Stimulated activated CD8-positive, alpha-beta memory T cell treated with anti-CD3 and anti-CD28 coated beads, Interleukin-4, amount 100 ng/mL, for 4 hours (primary cell): ENCODE measurements at regions not wholly inside any gene's neighbourhood (a gene's known extent, or its start where the extent isn't known, plus 50 kb on each side); places are given as distances from the start of the nearest gene placed in this dataset.
"Not testable (repeated sequence)": the region's sequence is repeated elsewhere in the genome, so short reads cannot be mapped to it uniquely, and the experiment has no call there.

Source experiments
- DNase-seq, 2 donors: peaks; one replicate each; pipeline ENCODE4 v3.0.0-alpha.2; 2020; ENCODE audit warnings: low read depth in 2 of 2, low spot score in 1 of 2

GRCh38 chr5:154702477-154702876 is 52.7 kb upstream of the LARP1 start:
- DNase-seq, result no peak

GRCh38 chr5:154701725-154702124 is 53.5 kb upstream of the LARP1 start:
- DNase-seq, result not testable (repeated sequence)

- DNase-seq, result no peak
These were observed 54.0 kb upstream of the LARP1 start for GRCh38 chr5:154701181-154701580.

GRCh38 chr5:154700289-154700928 is 54.8 kb upstream of the LARP1 start:
- not testable (repeated sequence) for DNase-seq

- no peak for DNase-seq
These were observed 56.4 kb upstream of the LARP1 start for GRCh38 chr5:154698763-154699162.

GRCh38 chr5:154697371-154697770 is 57.8 kb upstream of the LARP1 start:
- DNase-seq, result no peak

GRCh38 chr5:154696891-154697290 is 58.3 kb upstream of the LARP1 start:
- DNase-seq, result no peak

GRCh38 chr5:154694159-154694558 is 61.0 kb upstream of the LARP1 start:
- no peak for DNase-seq

GRCh38 chr5:154690488-154690887 is 64.7 kb upstream of the LARP1 start:
- DNase-seq, result no peak

GRCh38 chr5:154686490-154686889 is 68.7 kb upstream of the LARP1 start:
- DNase-seq, result no peak

GRCh38 chr5:154683101-154683880 is 71.9 kb upstream of the LARP1 start:
- no peak for DNase-seq

GRCh38 chr5:154679501-154679900 is 75.7 kb upstream of the LARP1 start:
- DNase-seq, result no peak

GRCh38 chr5:154677921-154678320 is 77.3 kb upstream of the LARP1 start:
- no peak for DNase-seq

GRCh38 chr5:154676508-154676907 is 78.7 kb upstream of the LARP1 start:
- no peak for DNase-seq

GRCh38 chr5:154674029-154674428 is 81.1 kb upstream of the LARP1 start:
- DNase-seq, result no peak

- DNase-seq, result no peak
These were observed 81.7 kb upstream of the LARP1 start for GRCh38 chr5:154673506-154673905.

GRCh38 chr5:154669913-154670312 is 85.3 kb upstream of the LARP1 start:
- DNase-seq, result not testable (repeated sequence)

- no peak for DNase-seq
These were observed 85.8 kb upstream of the LARP1 start for GRCh38 chr5:154669402-154669801.

- no peak for DNase-seq
These were observed 90.3 kb upstream of the LARP1 start for GRCh38 chr5:154664869-154665268.

- no peak for DNase-seq
These were observed 91.8 kb upstream of the LARP1 start for GRCh38 chr5:154663424-154663823.

- DNase-seq, result no peak
These were observed 100.4 kb upstream of the LARP1 start for GRCh38 chr5:154654486-154655371.
